Aorta (tissue), 5 donors: ENCODE measurements at regions not wholly inside any gene's neighbourhood (a gene's known extent, or its start where the extent isn't known, plus 50 kb on each side); places are given as distances from the start of the nearest gene placed in this dataset.
A peak's percentile ranks its signal among the peaks of the same experiment; 100 is the strongest.
"Not testable (repeated sequence)": the region's sequence is repeated elsewhere in the genome, so short reads cannot be mapped to it uniquely, and the experiment has no call there.

Experiments used
- ATAC-seq: fragments of 200-7000 bp; cut with Tn5 transposase; one replicate; pipeline ENCODE4 v1.9.1; 2022; ENCODE audit warnings: moderate library complexity; ENCODE audit not compliant: low FRiP score
- DNase-seq, 2 donors: peaks; one replicate each; pipeline ENCODE4 v3.0.0-alpha.2; 2020
- H3K27ac ChIP-seq, 2 donors: one replicate each; pipeline ENCODE4 v1.5.1; 2013; ENCODE audit warnings: low read length in 2 of 2, mild to moderate bottlenecking in 2 of 2, moderate library complexity in 2 of 2, control low read depth in 1 of 2, inconsistent platforms in 1 of 2, low read depth in 1 of 2
- H3K27me3 ChIP-seq, 2 donors: one replicate each; pipeline ENCODE4 v1.6.1; 2013; ENCODE audit warnings: control low read depth in 1 of 2, low read length in 1 of 2, mild to moderate bottlenecking in 1 of 2, moderate library complexity in 1 of 2; ENCODE audit not compliant: insufficient read depth in 2 of 2, control insufficient read depth in 1 of 2
- H3K36me3 ChIP-seq, 2 donors: one replicate each; pipeline ENCODE4 v1.6.1; 2013; ENCODE audit warnings: control low read depth in 1 of 2, low read length in 1 of 2, mild to moderate bottlenecking in 1 of 2; ENCODE audit not compliant: insufficient read depth in 2 of 2, control insufficient read depth in 1 of 2
- H3K4me1 ChIP-seq, 2 donors: one replicate each; pipeline ENCODE4 v1.6.1; 2013; ENCODE audit warnings: low read length in 2 of 2, control low read depth in 1 of 2, mild to moderate bottlenecking in 1 of 2, moderate library complexity in 1 of 2; ENCODE audit not compliant: insufficient read depth in 2 of 2, control insufficient read depth in 1 of 2
- H3K4me3 ChIP-seq, 2 donors: one replicate each; pipeline ENCODE4 v1.5.1; 2013; ENCODE audit warnings: low read length in 2 of 2, control low read depth in 1 of 2, mild to moderate bottlenecking in 1 of 2
- H3K9me3 ChIP-seq: one replicate; pipeline ENCODE4 v1.6.1; 2013; ENCODE audit warnings: mild to moderate bottlenecking, low read length; ENCODE audit not compliant: control insufficient read depth
- WGBS, 2 donors: extraction: QIAGEN DNeasy Blood & Tissue Kit; methylation state at CpG; one replicate each; pipeline ENCODE4 v1.1.7; 2013; 5-methylcytosine and 5-hydroxymethylcytosine counted together
- intact Hi-C, 2 donors: fragments of 100-400 bp; cut with DNase I; formaldehyde crosslinking; loops; one replicate each; pipeline versions ENCODE4 v1.14.2 to v1.15.0; 2022
- donor health status: healthy with polysubstance abuse.
- donor health status: Bipolar disorder and iron deficiency.
- donor health status: DM: no; HTN: no; CAD: no.
- donor health status: DM: no; HTN: no; CAD: no.
- donor health status: DM: yes; HTN: yes; CAD: no.

DNA sequence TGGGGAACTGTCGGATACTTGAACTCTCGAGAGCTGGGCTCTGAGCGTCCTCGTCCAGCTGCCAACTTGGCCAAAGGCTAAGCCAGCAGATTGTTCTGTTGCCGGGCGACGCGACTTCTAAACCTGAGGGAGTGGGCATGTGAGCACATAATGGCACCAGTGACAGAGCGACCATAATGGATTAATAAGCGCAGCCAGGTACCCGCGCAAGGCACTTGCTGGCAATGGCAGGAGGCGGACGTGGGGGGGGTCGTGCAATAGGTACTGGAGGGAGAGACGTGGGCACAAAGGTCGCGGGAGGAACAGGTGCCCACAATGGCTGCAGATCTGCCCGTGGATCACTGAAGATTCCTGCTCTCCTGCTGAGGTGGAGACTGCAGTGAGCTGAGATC lies 1368.7 kb downstream of the CDH12 start:
- DNase-seq, result peak; percentile 50 to 88
- intact Hi-C loops, H3K36me3 ChIP-seq, H3K4me3 ChIP-seq, H3K27ac ChIP-seq, ATAC-seq, H3K9me3 ChIP-seq, H3K4me1 ChIP-seq, H3K27me3 ChIP-seq: not testable (repeated sequence)
- 98 to 99% methylated on average over 11 to 15 of the region's 19 CpGs for WGBS, 2 donors

- H3K4me1 ChIP-seq, H3K27ac ChIP-seq, ATAC-seq, H3K4me3 ChIP-seq, H3K36me3 ChIP-seq, H3K27me3 ChIP-seq, intact Hi-C loops, H3K9me3 ChIP-seq: not testable (repeated sequence)
- 97 to 98% methylated on average over 18 to 19 of the region's 19 CpGs for WGBS, 2 donors
- peak; percentile 41 to 87 for DNase-seq
These were observed 1369.2 kb downstream of the CDH12 start for GRCh38 chr5:21483790-21484497.

GRCh38 chr5:21482983-21483650 lies 1370.0 kb downstream of the CDH12 start:
- H3K9me3 ChIP-seq, H3K27ac ChIP-seq, H3K36me3 ChIP-seq, H3K4me1 ChIP-seq, ATAC-seq, H3K4me3 ChIP-seq, intact Hi-C loops, H3K27me3 ChIP-seq: not testable (repeated sequence)
- DNase-seq, result peak; percentile 48 to 88
- 93 to 94% methylated on average over 18 to 19 of the region's 22 CpGs for WGBS, 2 donors

DNA sequence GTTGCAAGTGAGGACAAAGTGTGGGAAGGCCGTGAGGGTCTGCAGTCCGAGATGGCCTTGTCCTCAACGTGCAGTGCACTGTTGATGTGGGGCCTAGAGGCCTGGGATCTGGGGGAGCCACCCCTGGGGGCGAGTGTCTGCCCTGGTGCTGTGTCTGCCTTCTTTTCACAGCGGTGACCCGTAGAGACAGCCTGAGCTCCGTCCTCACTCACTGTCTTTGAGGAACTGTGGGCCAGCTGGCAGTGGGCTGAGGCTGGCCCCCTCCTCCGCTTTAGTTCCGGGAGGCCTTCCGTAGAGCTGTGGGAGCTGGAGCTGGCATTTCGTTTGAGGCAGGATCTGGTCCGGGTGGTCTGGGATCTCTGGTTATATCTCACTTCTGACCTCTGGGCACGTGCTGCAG lies 1370.6 kb downstream of the CDH12 start:
- H3K36me3 ChIP-seq, intact Hi-C loops: not testable (repeated sequence)
- WGBS, 2 donors, result 86 to 91% methylated on average over 13 of the region's 13 CpGs

DNA sequence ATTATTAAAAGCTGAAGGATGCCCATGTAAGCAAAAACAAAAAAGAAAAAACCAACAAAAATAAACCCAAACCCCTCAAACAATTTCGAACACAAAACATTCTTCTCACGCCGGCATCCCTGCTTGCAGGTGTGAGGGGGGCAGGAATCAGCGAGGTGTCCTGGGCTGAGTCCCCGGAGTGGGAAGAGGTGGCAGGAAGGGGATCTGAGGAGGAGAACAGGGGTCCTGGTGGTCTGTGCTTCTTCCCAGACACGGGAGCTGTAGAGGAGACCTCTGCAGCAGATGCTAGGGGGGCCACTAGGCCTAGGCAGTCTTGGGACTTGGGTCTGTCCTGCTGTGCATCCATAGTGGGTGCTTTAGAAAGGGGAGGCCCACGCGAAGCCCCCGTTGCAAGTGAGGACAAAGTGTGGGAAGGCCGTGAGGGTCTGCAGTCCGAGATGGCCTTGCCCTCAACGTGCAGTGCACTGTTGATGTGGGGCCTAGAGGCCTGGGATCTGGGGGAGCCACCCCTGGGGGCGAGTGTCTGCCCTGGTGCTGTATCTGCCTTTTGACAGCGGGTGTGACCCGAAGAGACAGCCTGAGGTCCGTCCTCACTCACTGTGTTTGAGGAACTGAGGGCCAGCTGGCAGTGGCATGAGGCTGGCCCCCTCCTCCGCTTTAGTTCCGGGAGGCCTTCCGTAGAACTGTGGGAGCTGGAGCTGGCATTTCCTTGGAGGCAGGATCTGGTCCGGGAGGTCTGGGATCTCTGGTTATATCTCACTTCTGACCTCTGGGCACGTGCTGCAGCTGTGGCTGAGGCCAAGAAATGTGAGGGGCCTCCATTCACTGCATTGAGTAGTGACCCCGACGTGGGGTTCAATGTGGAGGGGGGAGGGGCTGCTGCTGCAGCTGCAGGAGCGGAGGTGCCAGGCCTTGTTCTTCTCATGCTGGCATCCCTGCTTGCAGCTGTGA lies 1371.5 kb downstream of the CDH12 start:
- peak; percentile 49 to 86 for DNase-seq
- H3K9me3 ChIP-seq, H3K27me3 ChIP-seq, intact Hi-C loops, H3K4me3 ChIP-seq, ATAC-seq, H3K4me1 ChIP-seq, H3K36me3 ChIP-seq, H3K27ac ChIP-seq: not testable (repeated sequence)
- 86 to 88% methylated on average over 23 to 24 of the region's 24 CpGs for WGBS, 2 donors

More for the DNA sequence above, 1370.6 kb downstream of the CDH12 start:
- not testable (repeated sequence) for H3K27ac ChIP-seq, H3K4me3 ChIP-seq, H3K9me3 ChIP-seq, H3K4me1 ChIP-seq, H3K27me3 ChIP-seq, ATAC-seq
- DNase-seq, result peak; percentile 57 to 89

DNA sequence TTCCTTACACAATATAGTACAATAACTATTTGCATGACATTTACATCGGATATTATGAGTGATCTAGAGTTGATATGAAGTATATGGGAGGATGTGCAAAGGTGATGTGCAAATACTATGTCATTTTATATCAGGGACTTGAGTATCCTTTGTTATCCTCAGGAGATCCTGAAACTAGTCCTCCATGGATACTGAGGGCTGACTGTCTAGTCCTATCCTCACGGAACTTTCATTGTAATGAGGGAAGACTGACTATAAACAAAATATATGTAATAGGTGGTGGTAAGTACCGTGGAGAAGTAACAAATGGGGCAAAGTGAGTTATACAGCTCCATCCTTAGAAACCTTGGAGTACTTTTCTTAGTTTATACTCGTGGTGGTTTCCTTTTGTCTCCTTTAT lies 1373.1 kb downstream of the CDH12 start:
- not testable (repeated sequence) for H3K27ac ChIP-seq

GRCh38 chr5:21473981-21474380 lies 1379.2 kb downstream of the CDH12 start:
- intact Hi-C loops, H3K27me3 ChIP-seq, H3K27ac ChIP-seq, DNase-seq, H3K4me3 ChIP-seq, H3K4me1 ChIP-seq, ATAC-seq, H3K9me3 ChIP-seq, H3K36me3 ChIP-seq: not testable (repeated sequence)
- WGBS, 2 donors, result 90 to 91% methylated on average over 4 to 6 of the region's 6 CpGs

More for the DNA sequence above, 1373.1 kb downstream of the CDH12 start:
- ATAC-seq, H3K36me3 ChIP-seq, DNase-seq, H3K4me3 ChIP-seq, H3K27me3 ChIP-seq, H3K4me1 ChIP-seq, H3K9me3 ChIP-seq, intact Hi-C loops: not testable (repeated sequence)
- WGBS, 2 donors, result 87 to 95% methylated on average over 3 of the region's 4 CpGs

- intact Hi-C loops, H3K9me3 ChIP-seq, ATAC-seq, H3K36me3 ChIP-seq, H3K27ac ChIP-seq, H3K4me3 ChIP-seq, H3K4me1 ChIP-seq, H3K27me3 ChIP-seq, DNase-seq: not testable (repeated sequence)
- 96 to 97% methylated on average over 13 of the region's 13 CpGs for WGBS, 2 donors
These were observed 1379.7 kb downstream of the CDH12 start for GRCh38 chr5:21473436-21473835.
